Keratinocyte (primary cell): ENCODE measurements at regions not wholly inside any gene's neighbourhood (a gene's known extent, or its start where the extent isn't known, plus 50 kb on each side); places are given as distances from the start of the nearest gene placed in this dataset.

ENCODE experiments used
- DNase-seq: peaks from one replicate; pipeline ENCODE4 v3.0.0-alpha.2; 2011; ENCODE audit warnings: low read depth, missing footprints, low spot score
- FAIRE-seq: peaks from 2 replicates; lab custom pipeline; 2011; peaks lifted over from hg19 to GRCh38; lab: Jason Lieb, UNC
- H2AFZ ChIP-seq: 2 replicates; pipeline ENCODE4 v1.6.0; 2012; ENCODE audit warnings: low read length, control low read depth, inconsistent platforms; ENCODE audit not compliant: control insufficient read depth
- H3K27ac ChIP-seq: 2 replicates; pipeline ENCODE4 v1.5.1; 2011; ENCODE audit warnings: low read length; ENCODE audit not compliant: control insufficient read depth, insufficient read depth
- H3K27me3 ChIP-seq: 3 replicates; pipeline ENCODE4 v1.6.0; 2011; ENCODE audit warnings: low read length; ENCODE audit not compliant: control insufficient read depth, insufficient read depth; ENCODE audit errors: extremely low read depth
- H3K36me3 ChIP-seq, 2 experiments: 2 replicates in 1 of 2; 3 replicates in 1 of 2; pipeline ENCODE4 v1.5.1; 2011; ENCODE audit warnings: low read length in 2 of 2, mild to moderate bottlenecking in 1 of 2; ENCODE audit not compliant: control insufficient read depth in 2 of 2, insufficient read depth in 2 of 2; ENCODE audit errors: extremely low read depth in 1 of 2
- H3K4me1 ChIP-seq: 3 replicates; pipeline ENCODE4 v1.5.1; 2011; ENCODE audit warnings: low read length; ENCODE audit not compliant: control insufficient read depth, insufficient read depth; ENCODE audit errors: extremely low read depth
- H3K4me2 ChIP-seq: 3 replicates; pipeline ENCODE4 v1.6.0; 2011; ENCODE audit warnings: low read depth, low read length; ENCODE audit not compliant: control insufficient read depth, insufficient read depth; ENCODE audit errors: extremely low read depth
- H3K4me3 ChIP-seq, 3 experiments: fragments of 200-600 bp in 1 of 3; sonication (generic) in 1 of 3; 2 replicates in 2 of 3; 3 replicates in 1 of 3; pipeline ENCODE4 v1.5.1; 2011 to 2016; ENCODE audit warnings: low read length in 3 of 3, mild to moderate bottlenecking in 3 of 3, control low read depth in 2 of 3, inconsistent platforms in 1 of 3, low read depth in 1 of 3, mixed read lengths in 1 of 3, mixed run types in 1 of 3, moderate library complexity in 1 of 3; ENCODE audit not compliant: control insufficient read depth in 2 of 3, insufficient read depth in 2 of 3; ENCODE audit errors: extremely low read depth in 1 of 3
- H3K79me2 ChIP-seq: 2 replicates; pipeline ENCODE4 v1.6.0; 2012; ENCODE audit warnings: low read length; ENCODE audit not compliant: control insufficient read depth, insufficient read depth
- H3K9ac ChIP-seq: 3 replicates; pipeline ENCODE4 v1.6.0; 2011; ENCODE audit warnings: low read length; ENCODE audit not compliant: control insufficient read depth, insufficient read depth; ENCODE audit errors: extremely low read depth
- H3K9me1 ChIP-seq: 3 replicates; pipeline ENCODE4 v1.6.0; 2011; ENCODE audit warnings: low read length; ENCODE audit not compliant: control insufficient read depth, insufficient read depth; ENCODE audit errors: extremely low read depth
- H3K9me3 ChIP-seq: 2 replicates; pipeline ENCODE4 v1.5.1; 2012; ENCODE audit warnings: low read depth, low read length; ENCODE audit not compliant: control insufficient read depth
- H4K20me1 ChIP-seq: 3 replicates; pipeline ENCODE4 v1.6.0; 2011; ENCODE audit warnings: low read length; ENCODE audit not compliant: control insufficient read depth, insufficient read depth; ENCODE audit errors: extremely low read depth
- EZH2 ChIP-seq: IDR thresholded peaks from one replicate; pipeline ENCODE4 v1.6.1; 2012; ENCODE audit warnings: inconsistent platforms, mild to moderate bottlenecking, low read length, moderate library complexity
- dilution Hi-C: fragments of 300-500 bp; cut with MboI; formaldehyde crosslinking; loops from one replicate; pipeline ENCODE4 v1.7.0; 2020; ENCODE audit warnings: low sequenced_read_pairs; ENCODE audit not compliant: extremely low pct_ligation_motif_present
- TF ChIP-seq, protein P1 (sequence below), 3 experiments: IDR thresholded peaks in 1 of 3; conservative IDR thresholded peaks in 1 of 3; optimal IDR thresholded peaks in 1 of 3; 2 replicates in 2 of 3; 3 replicates in 1 of 3; pipeline versions ENCODE3 to v1.5.1; 2011; ENCODE audit warnings: low read length in 3 of 3, mild to moderate bottlenecking in 3 of 3, moderate library complexity in 2 of 3, control low read depth in 1 of 3, inconsistent platforms in 1 of 3; ENCODE audit not compliant: insufficient read depth in 2 of 3; ENCODE audit errors: extremely low read depth in 1 of 3

DNA sequence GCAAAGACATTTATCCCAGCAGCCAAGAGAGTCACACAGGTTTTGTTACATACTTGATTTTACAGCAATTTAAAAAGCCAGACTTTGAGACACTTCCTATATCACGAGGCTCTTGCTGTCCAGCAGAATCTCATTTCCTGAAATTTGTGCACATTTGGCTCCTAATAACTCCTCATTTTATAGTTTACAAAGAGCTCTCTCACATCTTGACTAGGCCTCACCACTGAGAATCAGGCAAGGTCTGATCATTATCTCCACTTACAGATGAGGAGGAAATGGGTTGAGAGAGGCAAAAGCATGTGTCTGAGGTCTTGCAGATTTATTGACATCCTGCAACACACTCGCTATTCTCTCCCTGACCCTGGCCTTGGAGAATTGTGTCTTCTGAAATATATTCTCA, 426.8 kb downstream of the MAFB start:
- TF ChIP-seq EZH2 = no peak
- TF ChIP-seq, protein P1, sequence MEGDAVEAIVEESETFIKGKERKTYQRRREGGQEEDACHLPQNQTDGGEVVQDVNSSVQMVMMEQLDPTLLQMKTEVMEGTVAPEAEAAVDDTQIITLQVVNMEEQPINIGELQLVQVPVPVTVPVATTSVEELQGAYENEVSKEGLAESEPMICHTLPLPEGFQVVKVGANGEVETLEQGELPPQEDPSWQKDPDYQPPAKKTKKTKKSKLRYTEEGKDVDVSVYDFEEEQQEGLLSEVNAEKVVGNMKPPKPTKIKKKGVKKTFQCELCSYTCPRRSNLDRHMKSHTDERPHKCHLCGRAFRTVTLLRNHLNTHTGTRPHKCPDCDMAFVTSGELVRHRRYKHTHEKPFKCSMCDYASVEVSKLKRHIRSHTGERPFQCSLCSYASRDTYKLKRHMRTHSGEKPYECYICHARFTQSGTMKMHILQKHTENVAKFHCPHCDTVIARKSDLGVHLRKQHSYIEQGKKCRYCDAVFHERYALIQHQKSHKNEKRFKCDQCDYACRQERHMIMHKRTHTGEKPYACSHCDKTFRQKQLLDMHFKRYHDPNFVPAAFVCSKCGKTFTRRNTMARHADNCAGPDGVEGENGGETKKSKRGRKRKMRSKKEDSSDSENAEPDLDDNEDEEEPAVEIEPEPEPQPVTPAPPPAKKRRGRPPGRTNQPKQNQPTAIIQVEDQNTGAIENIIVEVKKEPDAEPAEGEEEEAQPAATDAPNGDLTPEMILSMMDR (optimal IDR thresholded peaks at IDR 0.05 in 1 of 3, IDR thresholded peaks at IDR 0.05 in 1 of 3, conservative IDR thresholded peaks at IDR 0.05 in 1 of 3; ENCODE audit: extremely low read depth in 1 of 3, insufficient read depth in 2 of 3, low read length in 3 of 3) = no peak
- Histone ChIP-seq H3K27me3 (peaks cover 3% of the 10 kb centered on the region), H4K20me1 (no peaks in the 10 kb centered on the region), H3K79me2 (no peaks in the 10 kb centered on the region), H3K4me3 (no peak overlapping the region), H3K36me3 (no peaks in the 10 kb centered on the region), H3K9me1 (no peaks in the 10 kb centered on the region), H3K9ac (no peak overlapping the region), H2AFZ (no peak overlapping the region), H3K4me2 (no peak overlapping the region), H3K27ac (no peak overlapping the region), H3K9me3 (no peaks in the 10 kb centered on the region), H3K4me1 (no peaks in the 10 kb centered on the region)
- FAIRE-seq (no peak), DNase-seq (no peak)
- dilution Hi-C loops = no loop called here

DNA sequence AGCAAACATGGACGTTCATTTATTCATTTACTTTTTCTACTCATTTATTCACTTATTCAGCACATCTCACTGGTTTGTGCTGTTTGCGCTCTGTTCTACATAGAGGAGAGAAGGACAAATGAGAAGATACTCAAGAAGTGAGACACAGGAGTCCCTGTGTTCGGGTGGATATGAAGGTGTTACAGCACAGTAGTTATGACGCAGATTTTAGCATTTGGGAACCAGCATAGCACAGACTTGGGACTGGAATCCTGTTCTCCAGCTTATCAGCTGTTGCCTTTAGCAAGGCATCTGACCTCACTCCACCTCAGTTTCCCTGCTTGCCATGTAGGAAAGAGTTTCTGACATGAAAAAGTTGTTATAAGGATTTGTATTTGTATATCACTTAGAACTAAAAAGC, 430.1 kb downstream of the MAFB start:
- dilution Hi-C loops = no loop called here
- Histone ChIP-seq H3K9ac (no peak overlapping the region), H3K9me1 (no peaks in the 10 kb centered on the region), H3K27me3 (no peaks in the 10 kb centered on the region), H3K79me2 (no peaks in the 10 kb centered on the region), H2AFZ (no peak overlapping the region), H3K9me3 (no peaks in the 10 kb centered on the region), H3K4me3 (no peak overlapping the region), H3K4me1 (no peaks in the 10 kb centered on the region), H3K27ac (no peak overlapping the region), H3K4me2 (no peak overlapping the region), H3K36me3 (no peaks in the 10 kb centered on the region), H4K20me1 (no peaks in the 10 kb centered on the region)
- no peak for DNase-seq
- FAIRE-seq = no peak
- TF ChIP-seq, protein P1 (optimal IDR thresholded peaks at IDR 0.05 in 1 of 3, IDR thresholded peaks at IDR 0.05 in 1 of 3, conservative IDR thresholded peaks at IDR 0.05 in 1 of 3; ENCODE audit: extremely low read depth in 1 of 3, insufficient read depth in 2 of 3, low read length in 3 of 3) = no peak
- TF ChIP-seq EZH2 = no peak
